HepG2 (cell line): ENCODE measurements at regions not wholly inside any gene's neighbourhood (a gene's known extent, or its start where the extent isn't known, plus 50 kb on each side); places are given as distances from the start of the nearest gene placed in this dataset.

Source experiments
- ATAC-seq: fragments of 200-7000 bp; cut with Tn5 transposase; 3 replicates; pipeline ENCODE4 v1.9.1; 2020; ENCODE audit warnings: mild to moderate bottlenecking, moderate library complexity
- BruUV-seq: library from RNA; stranded (reverse); fragments of 400-500 nt; replicated peaks from 2 replicates; lab custom pipeline; 2021; lab: Mats Ljungman, UMichigan
- CTCF ChIA-PET: fragments of 300-600 bp; formaldehyde crosslinking; extraction: SDS; loops from one replicate; lab custom pipeline; 2021; ENCODE audit warnings: low total read pairs, inconsistent platforms, low intra/inter-chr PET ratio; lab: Yijun Ruan, JAX
- POLR2A ChIA-PET: fragments of 350-600 bp; sonication (Branson Sonifier 250); formaldehyde crosslinking; loops from one replicate; lab custom pipeline; 2020; ENCODE audit warnings: antibody characterized with exemption, inconsistent platforms; lab: Yijun Ruan, JAX
- DNase-seq: peaks from one replicate; pipeline ENCODE4 v3.0.0-alpha.2; 2015; ENCODE audit warnings: low spot score
- FAIRE-seq: peaks from 3 replicates; lab custom pipeline; 2011; peaks lifted over from hg19 to GRCh38; lab: Jason Lieb, UNC
- H2AFZ ChIP-seq: one replicate; pipeline ENCODE4 v1.6.1; 2011; ENCODE audit warnings: low read length, inconsistent platforms
- H3K27ac ChIP-seq: fragments of 300-600 bp; 3 replicates; pipeline ENCODE4 v1.8.0; 2011; ENCODE audit warnings: mixed run types, mild to moderate bottlenecking, mixed read lengths, low read length, inconsistent platforms; ENCODE audit not compliant: insufficient read depth; ENCODE audit errors: extremely low read length
- H3K27me3 ChIP-seq, 2 experiments: fragments of 200-600 bp in 1 of 2; 2 replicates in 1 of 2; 3 replicates in 1 of 2; pipeline versions ENCODE4 v1.6.0 to v1.8.0; 2011; ENCODE audit warnings: low read length in 2 of 2, mild to moderate bottlenecking in 2 of 2, moderate library complexity in 2 of 2, inconsistent platforms in 1 of 2; ENCODE audit not compliant: insufficient read depth in 2 of 2, control insufficient read depth in 1 of 2
- H3K36me3 ChIP-seq, 2 experiments: fragments of 200-600 bp in 1 of 2; replicated peaks in 1 of 2; 2 replicates in 1 of 2; 3 replicates in 1 of 2; pipeline versions ENCODE4 v1.5.1 to v1.8.0; 2011; ENCODE audit warnings: low read length in 2 of 2, inconsistent platforms in 1 of 2; ENCODE audit not compliant: insufficient read depth in 2 of 2, control insufficient read depth in 1 of 2
- H3K4me1 ChIP-seq: 2 replicates; pipeline ENCODE4 v1.5.1; 2012; ENCODE audit warnings: low read length, inconsistent platforms; ENCODE audit not compliant: insufficient read depth
- H3K4me2 ChIP-seq: 2 replicates; pipeline ENCODE4 v1.6.0; 2011; ENCODE audit warnings: low read depth, low read length, inconsistent platforms
- H3K4me3 ChIP-seq, 3 experiments: fragments of 200-600 bp in 1 of 3; sonication (generic), shearing (Covaris generic) in 1 of 3; replicated peaks in 1 of 3; 2 replicates each; pipeline ENCODE4 v1.5.1; 2011 to 2016; ENCODE audit warnings: low read length in 3 of 3, inconsistent platforms in 2 of 3, low read depth in 2 of 3, mild to moderate bottlenecking in 2 of 3, control low read depth in 1 of 3, mixed read lengths in 1 of 3; ENCODE audit not compliant: insufficient read depth in 1 of 3
- H3K79me2 ChIP-seq: one replicate; pipeline ENCODE4 v1.6.1; 2011; ENCODE audit warnings: low read length, inconsistent platforms; ENCODE audit not compliant: insufficient read depth
- H3K9ac ChIP-seq: 2 replicates; pipeline ENCODE4 v1.6.0; 2011; ENCODE audit warnings: mild to moderate bottlenecking, low read depth, low read length, inconsistent platforms; ENCODE audit not compliant: insufficient read depth
- H3K9me3 ChIP-seq: 2 replicates; pipeline ENCODE4 v1.5.1; 2012; ENCODE audit warnings: mild to moderate bottlenecking, low read length
- H4K20me1 ChIP-seq: 2 replicates; pipeline ENCODE4 v1.6.0; 2011; ENCODE audit warnings: inconsistent platforms, mild to moderate bottlenecking, low read length, moderate library complexity; ENCODE audit not compliant: insufficient read depth
- ATF7 ChIP-seq, 2 experiments: fragments of 450-650 bp in 1 of 2; sonication (generic) in 1 of 2; formaldehyde crosslinking in 1 of 2; IDR thresholded peaks; 2 replicates each; pipeline versions ENCODE4 v1.4.0 to v1.6.1; 2016 to 2020; ENCODE audit warnings: antibody characterized with exemption in 1 of 2, mild to moderate bottlenecking in 1 of 2, missing genetic modification reagents in 1 of 2
- GLI4 ChIP-seq: sonication (generic); formaldehyde crosslinking; IDR thresholded peaks from 2 replicates; pipeline ENCODE4 v1.5.1; 2020; ENCODE audit warnings: missing genetic modification reagents, mild to moderate bottlenecking, moderate library complexity, borderline replicate concordance
- HMG20A ChIP-seq: IDR thresholded peaks from 2 replicates; pipeline ENCODE4 v1.6.1; 2016; ENCODE audit warnings: borderline replicate concordance
- PCBP2 ChIP-seq: fragments of 200-400 bp; formaldehyde crosslinking; optimal IDR thresholded peaks from 2 replicates; pipeline ENCODE3; 2018; ENCODE audit warnings: low read length, low read depth; ENCODE audit not compliant: poor library complexity, severe bottlenecking
- ZFP37 ChIP-seq: sonication (generic); formaldehyde crosslinking; IDR thresholded peaks from 2 replicates; pipeline ENCODE4 v1.4.0; 2020; ENCODE audit warnings: missing genetic modification reagents, borderline replicate concordance
- ZNF335 ChIP-seq: sonication (generic); formaldehyde crosslinking; IDR thresholded peaks from 2 replicates; pipeline ENCODE4 v1.4.0; 2020; ENCODE audit warnings: missing genetic modification reagents
- ZNF484 ChIP-seq: sonication (generic); formaldehyde crosslinking; IDR thresholded peaks from 2 replicates; pipeline ENCODE4 v1.5.1; 2020; ENCODE audit warnings: mild to moderate bottlenecking, low read depth, missing genetic modification reagents, borderline replicate concordance
- WGBS: methylation state at CpG from one replicate; pipeline ENCODE4 v1.1.6; 2017; ENCODE audit warnings: low lambda C conversion rate; 5-methylcytosine and 5-hydroxymethylcytosine counted together
- in situ Hi-C: cut with HindIII; loops from 2 replicates; pipeline ENCODE4 v1.10.0; 2017; ENCODE audit warnings: low pct_unique_long_range_greater_than_20kb; ENCODE audit not compliant: extremely low pct_ligation_motif_present
- intact Hi-C: fragments of 100-400 bp; cut with micrococcal nuclease; formaldehyde crosslinking; loops from one replicate; pipeline ENCODE4 v1.10.0; 2022; ENCODE audit not compliant: unreplicated experiment
- TF ChIP-seq, protein P1 (sequence below): sonication (generic); formaldehyde crosslinking; IDR thresholded peaks from 2 replicates; pipeline ENCODE4 v1.4.0; 2020; ENCODE audit warnings: missing genetic modification reagents, low read depth, mild to moderate bottlenecking, borderline replicate concordance
- TF ChIP-seq, protein P2 (sequence below), 2 experiments: sonication (generic) in 1 of 2; formaldehyde crosslinking in 1 of 2; IDR thresholded peaks; 2 replicates each; pipeline versions ENCODE4 v1.4.0 to v1.6.1; 2016 to 2020; ENCODE audit warnings: borderline replicate concordance in 1 of 2, low read depth in 1 of 2, mild to moderate bottlenecking in 1 of 2, missing genetic modification reagents in 1 of 2

DNA sequence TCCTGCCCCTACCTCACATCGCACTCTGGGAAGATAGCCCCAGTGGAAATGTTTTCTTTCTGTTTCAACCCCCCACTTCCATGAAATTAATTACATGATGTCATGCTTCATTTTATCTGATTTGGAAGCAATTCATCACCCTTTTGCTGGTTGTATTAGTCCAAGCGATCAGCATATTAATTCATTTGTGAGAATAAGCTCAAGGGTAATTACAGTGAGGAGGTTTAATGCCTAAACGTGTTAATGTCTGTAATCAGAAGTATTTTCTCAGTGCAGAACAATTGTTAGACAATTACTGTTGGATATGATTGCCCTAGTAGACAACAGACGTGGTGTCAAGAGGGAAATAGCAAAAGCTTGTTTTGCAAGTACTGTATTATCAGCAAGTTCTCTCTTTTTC is 746.3 kb downstream of the CPS1 start:
- Histone ChIP-seq H3K4me2 (no peak overlapping the region), H3K27ac (no peak overlapping the region), H3K4me1 (no peaks in the 10 kb centered on the region), H3K36me3 (no peaks in the 10 kb centered on the region), H3K79me2 (no peaks in the 10 kb centered on the region), H3K9ac (no peak overlapping the region), H4K20me1 (no peaks in the 10 kb centered on the region), H3K4me3 (no peak overlapping the region), H3K9me3 (no peaks in the 10 kb centered on the region), H2AFZ (no peak overlapping the region), H3K27me3 (no peaks in the 10 kb centered on the region)
- intact Hi-C loops = no loop called here
- ChIA-PET CTCF (no interaction called here), POLR2A (no interaction called here)
- 16% methylated on average over 4 of the region's 4 CpGs for WGBS
- no TSS peak for BruUV-seq
- DNase-seq (no peak), ATAC-seq (no peak), FAIRE-seq (no peak)
- TF ChIP-seq ATF7 (IDR thresholded peaks at IDR 0.05) (peak; percentile 70), ATF7 (CRISPR knock-in tag; IDR thresholded peaks at IDR 0.05) (no peak)
- TF ChIP-seq, protein P1, sequence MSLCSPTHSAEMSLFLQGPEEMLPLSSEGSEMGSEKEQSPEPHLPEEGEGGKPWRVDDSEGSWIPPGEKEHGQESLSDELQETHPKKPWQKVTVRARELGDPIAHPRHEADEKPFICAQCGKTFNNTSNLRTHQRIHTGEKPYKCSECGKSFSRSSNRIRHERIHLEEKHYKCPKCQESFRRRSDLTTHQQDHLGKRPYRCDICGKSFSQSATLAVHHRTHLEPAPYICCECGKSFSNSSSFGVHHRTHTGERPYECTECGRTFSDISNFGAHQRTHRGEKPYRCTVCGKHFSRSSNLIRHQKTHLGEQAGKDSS = no peak
- in situ Hi-C loops = no loop called here

DNA sequence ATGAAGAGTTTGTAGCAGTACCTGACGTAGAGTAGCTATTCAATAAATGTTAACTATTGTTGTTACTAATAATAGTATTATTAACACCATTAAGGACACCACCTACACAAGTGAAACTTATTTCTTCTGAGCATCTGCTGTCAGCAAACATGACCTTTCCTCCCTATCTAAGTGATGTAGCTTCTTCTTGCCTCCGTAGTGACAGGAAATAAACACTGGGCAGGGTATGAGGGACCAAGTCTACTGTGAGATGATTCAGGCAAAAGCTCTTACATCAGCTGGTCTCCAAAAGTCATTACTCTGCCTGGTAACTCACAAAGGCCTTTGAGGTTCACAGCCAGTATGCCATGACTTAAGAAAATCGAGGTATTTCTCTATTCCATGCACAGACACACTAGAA is 750.5 kb downstream of the CPS1 start:
- Histone ChIP-seq H3K79me2 (no peaks in the 10 kb centered on the region), H3K9ac (no peak overlapping the region), H3K4me1 (no peaks in the 10 kb centered on the region), H2AFZ (no peak overlapping the region), H3K4me2 (no peak overlapping the region), H3K27ac (no peak overlapping the region), H3K4me3 (no peak overlapping the region), H3K9me3 (no peaks in the 10 kb centered on the region), H3K27me3 (no peaks in the 10 kb centered on the region; a peak in 1 of 5 replicates), H3K36me3 (no peaks in the 10 kb centered on the region), H4K20me1 (no peaks in the 10 kb centered on the region)
- intact Hi-C loops = no loop called here
- CTCF ChIA-PET = no interaction called here
- POLR2A ChIA-PET = no interaction called here
- FAIRE-seq (no peak), DNase-seq (no peak), ATAC-seq (no peak)
- in situ Hi-C loops = no loop called here
- no TSS peak for BruUV-seq
- 0% methylated on average over 3 of the region's 3 CpGs for WGBS
- TF ChIP-seq PCBP2 (no peak), ZNF335 (CRISPR knock-in tag) (no peak), HMG20A (CRISPR knock-in tag) (no peak), GLI4 (CRISPR knock-in tag) (no peak), ZNF484 (CRISPR knock-in tag) (no peak), ZFP37 (CRISPR knock-in tag) (no peak)
- TF ChIP-seq, protein P2, sequence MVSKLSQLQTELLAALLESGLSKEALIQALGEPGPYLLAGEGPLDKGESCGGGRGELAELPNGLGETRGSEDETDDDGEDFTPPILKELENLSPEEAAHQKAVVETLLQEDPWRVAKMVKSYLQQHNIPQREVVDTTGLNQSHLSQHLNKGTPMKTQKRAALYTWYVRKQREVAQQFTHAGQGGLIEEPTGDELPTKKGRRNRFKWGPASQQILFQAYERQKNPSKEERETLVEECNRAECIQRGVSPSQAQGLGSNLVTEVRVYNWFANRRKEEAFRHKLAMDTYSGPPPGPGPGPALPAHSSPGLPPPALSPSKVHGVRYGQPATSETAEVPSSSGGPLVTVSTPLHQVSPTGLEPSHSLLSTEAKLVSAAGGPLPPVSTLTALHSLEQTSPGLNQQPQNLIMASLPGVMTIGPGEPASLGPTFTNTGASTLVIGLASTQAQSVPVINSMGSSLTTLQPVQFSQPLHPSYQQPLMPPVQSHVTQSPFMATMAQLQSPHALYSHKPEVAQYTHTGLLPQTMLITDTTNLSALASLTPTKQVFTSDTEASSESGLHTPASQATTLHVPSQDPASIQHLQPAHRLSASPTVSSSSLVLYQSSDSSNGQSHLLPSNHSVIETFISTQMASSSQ (IDR thresholded peaks at IDR 0.05; ENCODE audit: low read depth) = no peak
- TF ChIP-seq, protein P2 (CRISPR knock-in tag; IDR thresholded peaks at IDR 0.05; ENCODE audit: borderline replicate concordance) = no peak
